CD14-positive monocyte (primary cell): ENCODE measurements at regions not wholly inside any gene's neighbourhood (a gene's known extent, or its start where the extent isn't known, plus 50 kb on each side); places are given as distances from the start of the nearest gene placed in this dataset.

Experiments used
- DNase-seq, 3 donors: peaks; one replicate each; pipeline ENCODE4 v3.0.0-alpha.2; 2011 to 2022
- H2AFZ ChIP-seq: 2 replicates; pipeline ENCODE4 v1.6.0; 2012; ENCODE audit warnings: mild to moderate bottlenecking, low read depth, low read length, inconsistent platforms; ENCODE audit not compliant: insufficient read depth, poor library complexity, severe bottlenecking
- H3K27ac ChIP-seq, 2 donors: 1 replicate in 1 of 2; 2 replicates in 1 of 2; pipeline ENCODE4 v1.5.1; 2012 to 2013; ENCODE audit warnings: low read length in 2 of 2, control low read depth in 1 of 2, inconsistent platforms in 1 of 2, low read depth in 1 of 2, mild to moderate bottlenecking in 1 of 2
- H3K27me3 ChIP-seq, 2 donors: one replicate each; pipeline versions ENCODE4 v1.6.0 to v1.6.1; 2011 to 2013; ENCODE audit warnings: low read length in 2 of 2; ENCODE audit not compliant: control insufficient read depth in 2 of 2, insufficient read depth in 2 of 2
- H3K36me3 ChIP-seq, 2 donors: replicated peaks in 1 of 2; 1 replicate in 1 of 2; 2 replicates in 1 of 2; pipeline versions ENCODE4 v1.5.1 to v1.6.1; 2012 to 2013; ENCODE audit warnings: low read length in 2 of 2, control low read depth in 1 of 2, inconsistent platforms in 1 of 2, mild to moderate bottlenecking in 1 of 2; ENCODE audit not compliant: insufficient read depth in 2 of 2, control insufficient read depth in 1 of 2
- H3K4me1 ChIP-seq, 2 donors: 1 replicate in 1 of 2; 2 replicates in 1 of 2; pipeline versions ENCODE4 v1.5.1 to v1.6.1; 2012 to 2013; ENCODE audit warnings: low read length in 2 of 2, control low read depth in 1 of 2, inconsistent platforms in 1 of 2, mild to moderate bottlenecking in 1 of 2, moderate library complexity in 1 of 2; ENCODE audit not compliant: insufficient read depth in 2 of 2, control insufficient read depth in 1 of 2
- H3K4me2 ChIP-seq: replicated peaks from 2 replicates; pipeline ENCODE3; 2012; ENCODE audit warnings: low read length, moderate library complexity, mild to moderate bottlenecking; ENCODE audit not compliant: poor library complexity, severe bottlenecking; ENCODE audit errors: extremely low read depth
- H3K4me3 ChIP-seq, 3 experiments: fragments of 200-600 bp in 1 of 3; sonication (generic) in 1 of 3; replicated peaks in 1 of 3; 1 replicate in 2 of 3; 2 replicates in 1 of 3; pipeline ENCODE4 v1.5.1; 2011 to 2013; ENCODE audit warnings: low read length in 3 of 3, mild to moderate bottlenecking in 3 of 3, control low read depth in 2 of 3, low read depth in 2 of 3, inconsistent platforms in 1 of 3, moderate library complexity in 1 of 3
- H3K79me2 ChIP-seq: 2 replicates; pipeline ENCODE4 v1.6.0; 2012; ENCODE audit warnings: mild to moderate bottlenecking, control low read depth, inconsistent platforms, low read length, moderate library complexity; ENCODE audit not compliant: insufficient read depth
- H3K9ac ChIP-seq: 2 replicates; pipeline ENCODE4 v1.6.0; 2017; ENCODE audit warnings: low read length, mild to moderate bottlenecking; ENCODE audit not compliant: insufficient read depth, poor library complexity, severe bottlenecking
- H3K9me3 ChIP-seq, 2 donors: replicated peaks in 1 of 2; 1 replicate in 1 of 2; 2 replicates in 1 of 2; pipeline versions ENCODE4 v1.5.1 to v1.6.1; 2012 to 2013; ENCODE audit warnings: low read length in 2 of 2, control low read depth in 1 of 2; ENCODE audit not compliant: control insufficient read depth in 1 of 2, insufficient read depth in 1 of 2
- H4K20me1 ChIP-seq: 2 replicates; pipeline ENCODE4 v1.6.0; 2012; ENCODE audit warnings: mild to moderate bottlenecking, low read length, control low read depth, moderate library complexity; ENCODE audit not compliant: insufficient read depth
- H3K27ac Mint-ChIP-seq, 7 donors: one replicate each; pipeline ENCODE4 v1.8.0; 2020; ENCODE audit warnings: mild to moderate bottlenecking in 7 of 7, mixed read lengths in 7 of 7, moderate library complexity in 6 of 7, inconsistent platforms in 2 of 7
- H3K27me3 Mint-ChIP-seq, 3 donors: one replicate each; pipeline ENCODE4 v1.8.0; 2021 to 2022; ENCODE audit warnings: low read depth in 3 of 3, mild to moderate bottlenecking in 3 of 3, mixed read lengths in 3 of 3, moderate library complexity in 3 of 3, inconsistent platforms in 1 of 3
- H3K36me3 Mint-ChIP-seq, 2 donors: one replicate each; pipeline ENCODE4 v1.8.0; 2020; ENCODE audit warnings: mixed read lengths in 2 of 2, inconsistent platforms in 1 of 2, mild to moderate bottlenecking in 1 of 2
- H3K4me1 Mint-ChIP-seq: one replicate; pipeline ENCODE4 v1.8.0; 2020; ENCODE audit warnings: mild to moderate bottlenecking, mixed read lengths
- H3K4me3 Mint-ChIP-seq, 2 donors: one replicate each; pipeline ENCODE4 v1.8.0; 2020; ENCODE audit warnings: mild to moderate bottlenecking in 2 of 2, mixed read lengths in 2 of 2, moderate library complexity in 1 of 2
- H3K9me3 Mint-ChIP-seq, 7 donors: one replicate each; pipeline ENCODE4 v1.8.0; 2020 to 2022; ENCODE audit warnings: mixed read lengths in 7 of 7, mild to moderate bottlenecking in 6 of 7, moderate library complexity in 6 of 7, inconsistent platforms in 2 of 7
- WGBS: methylation state at CpG from one replicate; pipeline ENCODE4 v1.1.5; 2013; ENCODE audit warnings: missing lambda C conversion rate; ENCODE audit not compliant: insufficient coverage; 5-methylcytosine and 5-hydroxymethylcytosine counted together
- intact Hi-C, 2 donors: fragments of 100-400 bp; cut with micrococcal nuclease; formaldehyde crosslinking; loops; one replicate each; pipeline versions ENCODE4 v1.15.0 to v1.15.1; 2023
- TF ChIP-seq, protein P1 (sequence below): fragments of 200-600 bp; IDR thresholded peaks from one replicate; pipeline ENCODE4 v1.8.0; 2022; ENCODE audit warnings: antibody characterized with exemption, mild to moderate bottlenecking

DNA sequence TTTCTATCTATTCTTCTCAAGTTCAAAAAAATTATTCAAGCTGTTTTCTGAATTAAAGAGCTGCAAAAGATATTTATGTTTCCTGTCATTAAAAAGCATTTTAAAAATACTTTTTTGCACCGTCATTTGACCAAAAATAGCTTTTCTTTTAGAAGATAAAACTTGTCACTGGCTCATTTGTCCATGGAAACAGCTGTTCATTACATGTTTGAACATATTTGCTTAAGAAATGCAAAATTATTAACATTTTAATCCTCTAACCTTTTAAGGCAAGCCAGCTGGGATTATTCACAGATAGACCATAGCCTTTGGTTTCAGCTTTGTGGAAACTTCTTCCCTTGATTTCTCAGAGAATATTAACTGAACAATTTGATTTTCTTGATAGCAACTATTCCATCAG is 393.9 kb downstream of the TUSC1 start:
- no peak for DNase-seq
- Histone ChIP-seq H3K9ac (no peak overlapping the region), H3K4me3 (no peak overlapping the region), H3K27ac (no peak overlapping the region), H3K27me3 (no peaks in the 10 kb centered on the region), H3K4me1 (no peaks in the 10 kb centered on the region), H3K79me2 (no peaks in the 10 kb centered on the region), H4K20me1 (no peaks in the 10 kb centered on the region), H3K9me3 (no peaks in the 10 kb centered on the region), H3K36me3 (no peaks in the 10 kb centered on the region), H3K4me2 (no peak overlapping the region), H2AFZ (no peak overlapping the region)
- intact Hi-C loops = no loop called here
- peaks cover 2 to 11% (median 6%) of the 10 kb centered on the region in 7 donors for H3K9me3 Mint-ChIP-seq
- no peaks in the 10 kb centered on the region for H3K36me3 Mint-ChIP-seq
- H3K4me3 Mint-ChIP-seq = no peak overlapping the region
- WGBS = 20% methylated on average over 1 of the region's 1 CpG
- no peaks in the 10 kb centered on the region for H3K4me1 Mint-ChIP-seq
- H3K27ac Mint-ChIP-seq = no peak overlapping the region
- TF ChIP-seq, protein P1, sequence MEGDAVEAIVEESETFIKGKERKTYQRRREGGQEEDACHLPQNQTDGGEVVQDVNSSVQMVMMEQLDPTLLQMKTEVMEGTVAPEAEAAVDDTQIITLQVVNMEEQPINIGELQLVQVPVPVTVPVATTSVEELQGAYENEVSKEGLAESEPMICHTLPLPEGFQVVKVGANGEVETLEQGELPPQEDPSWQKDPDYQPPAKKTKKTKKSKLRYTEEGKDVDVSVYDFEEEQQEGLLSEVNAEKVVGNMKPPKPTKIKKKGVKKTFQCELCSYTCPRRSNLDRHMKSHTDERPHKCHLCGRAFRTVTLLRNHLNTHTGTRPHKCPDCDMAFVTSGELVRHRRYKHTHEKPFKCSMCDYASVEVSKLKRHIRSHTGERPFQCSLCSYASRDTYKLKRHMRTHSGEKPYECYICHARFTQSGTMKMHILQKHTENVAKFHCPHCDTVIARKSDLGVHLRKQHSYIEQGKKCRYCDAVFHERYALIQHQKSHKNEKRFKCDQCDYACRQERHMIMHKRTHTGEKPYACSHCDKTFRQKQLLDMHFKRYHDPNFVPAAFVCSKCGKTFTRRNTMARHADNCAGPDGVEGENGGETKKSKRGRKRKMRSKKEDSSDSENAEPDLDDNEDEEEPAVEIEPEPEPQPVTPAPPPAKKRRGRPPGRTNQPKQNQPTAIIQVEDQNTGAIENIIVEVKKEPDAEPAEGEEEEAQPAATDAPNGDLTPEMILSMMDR = no peak
- peaks cover 0 to 4% (median 0%) of the 10 kb centered on the region in 3 donors for H3K27me3 Mint-ChIP-seq

DNA sequence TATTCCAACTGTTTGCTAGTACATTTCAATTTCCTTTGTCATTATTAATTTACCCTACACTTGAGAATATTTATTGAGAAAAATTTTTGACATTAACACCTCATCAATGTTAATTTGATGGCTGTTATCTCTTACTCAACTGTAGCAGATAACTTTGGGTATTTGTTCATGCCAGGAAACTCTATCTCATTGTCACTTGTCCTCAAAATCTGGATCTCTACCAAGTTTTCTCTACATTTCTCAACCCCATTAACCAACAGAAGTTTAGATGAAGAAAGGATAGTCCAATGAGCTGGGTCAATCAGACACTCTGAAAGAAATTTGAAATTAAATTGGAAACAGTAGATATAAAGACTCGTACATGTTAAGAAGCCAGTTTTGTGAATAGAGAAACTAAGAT is 395.3 kb downstream of the TUSC1 start:
- Histone ChIP-seq H3K4me1 (no peaks in the 10 kb centered on the region), H4K20me1 (no peaks in the 10 kb centered on the region), H3K27me3 (no peaks in the 10 kb centered on the region), H3K4me3 (no peak overlapping the region), H2AFZ (no peak overlapping the region), H3K36me3 (no peaks in the 10 kb centered on the region), H3K27ac (no peak overlapping the region), H3K9me3 (no peaks in the 10 kb centered on the region), H3K4me2 (no peak overlapping the region), H3K79me2 (no peaks in the 10 kb centered on the region), H3K9ac (no peak overlapping the region)
- H3K9me3 Mint-ChIP-seq = no peaks in the 10 kb centered on the region
- intact Hi-C loops = no loop called here
- 100% methylated on average over 1 of the region's 1 CpG for WGBS
- H3K36me3 Mint-ChIP-seq = no peaks in the 10 kb centered on the region
- H3K4me1 Mint-ChIP-seq = no peaks in the 10 kb centered on the region
- no peak overlapping the region for H3K27ac Mint-ChIP-seq
- H3K4me3 Mint-ChIP-seq = no peak overlapping the region
- no peak for DNase-seq
- H3K27me3 Mint-ChIP-seq = peaks cover 0 to 2% (median 0%) of the 10 kb centered on the region in 3 donors
- TF ChIP-seq, protein P1 = no peak
